ENCODE measurements at regions not wholly inside any gene's neighbourhood (a gene's known extent, or its start where the extent isn't known, plus 50 kb on each side); places are given as distances from the start of the nearest gene placed in this dataset.

DNA sequence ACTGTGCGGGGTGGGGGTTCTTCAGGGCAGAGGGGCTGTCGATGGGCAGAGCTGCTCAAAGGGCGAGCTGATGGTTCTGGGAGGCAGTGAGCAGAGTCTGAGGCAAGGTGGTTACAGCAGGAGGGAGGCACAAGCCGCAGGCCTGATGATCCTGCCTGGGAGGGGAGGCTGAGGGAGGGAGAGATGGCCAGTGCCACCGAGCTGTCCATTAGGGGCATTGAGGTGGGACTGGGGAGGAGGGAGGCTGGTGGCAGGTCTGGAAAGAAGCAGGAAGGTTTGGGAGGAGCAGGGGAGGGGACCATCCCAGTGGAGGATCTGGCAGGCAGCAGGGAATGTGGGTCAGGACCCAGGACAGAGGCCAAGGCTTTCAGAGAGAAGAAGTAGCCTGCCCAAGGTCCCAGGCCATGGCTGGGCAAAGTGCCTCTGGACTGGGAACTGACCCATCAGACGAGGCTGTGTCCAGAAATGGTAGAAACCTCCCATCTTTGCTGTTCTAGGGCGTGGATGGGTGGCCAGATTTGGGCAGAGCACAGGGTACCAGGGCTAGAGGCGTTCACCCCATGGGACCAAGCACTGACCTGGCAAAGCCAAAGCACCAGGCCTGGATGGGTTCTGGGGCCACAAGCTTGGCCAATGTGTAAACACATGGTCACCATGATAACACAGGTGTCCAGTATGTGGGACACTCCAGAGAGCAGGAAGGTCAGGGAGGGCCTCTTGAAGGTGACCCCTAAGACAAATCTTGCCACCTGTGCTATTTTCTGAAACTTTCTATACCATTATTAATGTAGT lies 55.5 kb downstream of the INHBB start (continued):
- TF ChIP-seq, protein P1, sequence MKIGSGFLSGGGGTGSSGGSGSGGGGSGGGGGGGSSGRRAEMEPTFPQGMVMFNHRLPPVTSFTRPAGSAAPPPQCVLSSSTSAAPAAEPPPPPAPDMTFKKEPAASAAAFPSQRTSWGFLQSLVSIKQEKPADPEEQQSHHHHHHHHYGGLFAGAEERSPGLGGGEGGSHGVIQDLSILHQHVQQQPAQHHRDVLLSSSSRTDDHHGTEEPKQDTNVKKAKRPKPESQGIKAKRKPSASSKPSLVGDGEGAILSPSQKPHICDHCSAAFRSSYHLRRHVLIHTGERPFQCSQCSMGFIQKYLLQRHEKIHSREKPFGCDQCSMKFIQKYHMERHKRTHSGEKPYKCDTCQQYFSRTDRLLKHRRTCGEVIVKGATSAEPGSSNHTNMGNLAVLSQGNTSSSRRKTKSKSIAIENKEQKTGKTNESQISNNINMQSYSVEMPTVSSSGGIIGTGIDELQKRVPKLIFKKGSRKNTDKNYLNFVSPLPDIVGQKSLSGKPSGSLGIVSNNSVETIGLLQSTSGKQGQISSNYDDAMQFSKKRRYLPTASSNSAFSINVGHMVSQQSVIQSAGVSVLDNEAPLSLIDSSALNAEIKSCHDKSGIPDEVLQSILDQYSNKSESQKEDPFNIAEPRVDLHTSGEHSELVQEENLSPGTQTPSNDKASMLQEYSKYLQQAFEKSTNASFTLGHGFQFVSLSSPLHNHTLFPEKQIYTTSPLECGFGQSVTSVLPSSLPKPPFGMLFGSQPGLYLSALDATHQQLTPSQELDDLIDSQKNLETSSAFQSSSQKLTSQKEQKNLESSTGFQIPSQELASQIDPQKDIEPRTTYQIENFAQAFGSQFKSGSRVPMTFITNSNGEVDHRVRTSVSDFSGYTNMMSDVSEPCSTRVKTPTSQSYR (CRISPR knock-in tag; IDR thresholded peaks at IDR 0.05; ENCODE audit: borderline replicate concordance) = no peak
- TF ChIP-seq KDM5B (CRISPR knock-in tag; IDR thresholded peaks at IDR 0.05; ENCODE audit: borderline replicate concordance) = no peak
- no peak for TF ChIP-seq ARNT2 (CRISPR knock-in tag; IDR thresholded peaks at IDR 0.05; ENCODE audit: low read depth)
- no peak for TF ChIP-seq ZNF451 (CRISPR knock-in tag; IDR thresholded peaks at IDR 0.05)
- no peak for TF ChIP-seq ZNF781 (CRISPR knock-in tag; IDR thresholded peaks at IDR 0.05; ENCODE audit: borderline replicate concordance, not compliant biosample characterization)
- 0 out of 2 replicates have a peak, but pooled peaks have one; percentile 48 for TF ChIP-seq ZNF225 (CRISPR knock-in tag; IDR thresholded peaks at IDR 0.05)
- TF ChIP-seq ATF7-NPFF (CRISPR knock-in tag; IDR thresholded peaks at IDR 0.05; ENCODE audit: low read depth) = no peak
- peak; percentile 80; the same call in 1 of the 2 replicates for TF ChIP-seq MIER2 (CRISPR knock-in tag; IDR thresholded peaks at IDR 0.05)
- TF ChIP-seq, protein P2, sequence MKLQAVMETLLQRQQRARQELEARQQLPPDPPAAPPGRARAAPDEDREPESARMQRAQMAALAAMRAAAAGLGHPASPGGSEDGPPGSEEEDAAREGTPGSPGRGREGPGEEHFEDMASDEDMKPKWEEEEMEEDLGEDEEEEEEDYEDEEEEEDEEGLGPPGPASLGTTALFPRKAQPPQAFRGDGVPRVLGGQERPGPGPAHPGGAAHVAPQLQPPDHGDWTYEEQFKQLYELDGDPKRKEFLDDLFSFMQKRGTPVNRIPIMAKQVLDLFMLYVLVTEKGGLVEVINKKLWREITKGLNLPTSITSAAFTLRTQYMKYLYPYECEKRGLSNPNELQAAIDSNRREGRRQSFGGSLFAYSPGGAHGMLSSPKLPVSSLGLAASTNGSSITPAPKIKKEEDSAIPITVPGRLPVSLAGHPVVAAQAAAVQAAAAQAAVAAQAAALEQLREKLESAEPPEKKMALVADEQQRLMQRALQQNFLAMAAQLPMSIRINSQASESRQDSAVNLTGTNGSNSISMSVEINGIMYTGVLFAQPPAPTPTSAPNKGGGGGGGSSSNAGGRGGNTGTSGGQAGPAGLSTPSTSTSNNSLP (IDR thresholded peaks at IDR 0.05; ENCODE audit: low read depth, low read length) = no peak
- TF ChIP-seq ZBTB3 (CRISPR knock-in tag; IDR thresholded peaks at IDR 0.05; ENCODE audit: borderline replicate concordance, low read depth) = no peak
- TF ChIP-seq, protein P3, sequence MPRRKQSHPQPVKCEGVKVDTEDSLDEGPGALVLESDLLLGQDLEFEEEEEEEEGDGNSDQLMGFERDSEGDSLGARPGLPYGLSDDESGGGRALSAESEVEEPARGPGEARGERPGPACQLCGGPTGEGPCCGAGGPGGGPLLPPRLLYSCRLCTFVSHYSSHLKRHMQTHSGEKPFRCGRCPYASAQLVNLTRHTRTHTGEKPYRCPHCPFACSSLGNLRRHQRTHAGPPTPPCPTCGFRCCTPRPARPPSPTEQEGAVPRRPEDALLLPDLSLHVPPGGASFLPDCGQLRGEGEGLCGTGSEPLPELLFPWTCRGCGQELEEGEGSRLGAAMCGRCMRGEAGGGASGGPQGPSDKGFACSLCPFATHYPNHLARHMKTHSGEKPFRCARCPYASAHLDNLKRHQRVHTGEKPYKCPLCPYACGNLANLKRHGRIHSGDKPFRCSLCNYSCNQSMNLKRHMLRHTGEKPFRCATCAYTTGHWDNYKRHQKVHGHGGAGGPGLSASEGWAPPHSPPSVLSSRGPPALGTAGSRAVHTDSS (CRISPR knock-in tag; conservative IDR thresholded peaks at IDR 0.05) = no peak
- TF ChIP-seq ZMYM2 (CRISPR knock-in tag; IDR thresholded peaks at IDR 0.05) = no peak
- TF ChIP-seq SRF (IDR thresholded peaks at IDR 0.05; ENCODE audit: low read depth, low read length) = no peak
- TF ChIP-seq EED (CRISPR knock-in tag; IDR thresholded peaks at IDR 0.05) = no peak
- no peak for TF ChIP-seq ZNF329 (CRISPR knock-in tag; IDR thresholded peaks at IDR 0.05; ENCODE audit: low read depth)
- no peak for TF ChIP-seq ZNF10 (CRISPR knock-in tag; IDR thresholded peaks at IDR 0.05; ENCODE audit: borderline replicate concordance, low read depth)
- TF ChIP-seq ZNF367 (CRISPR knock-in tag; IDR thresholded peaks at IDR 0.05; ENCODE audit: borderline replicate concordance) = no peak
- TF ChIP-seq KDM4B (CRISPR knock-in tag; IDR thresholded peaks at IDR 0.05) = no peak
- TF ChIP-seq SOX13 (IDR thresholded peaks at IDR 0.05) = no peak
- no peak for TF ChIP-seq SOX13 (CRISPR knock-in tag; conservative IDR thresholded peaks at IDR 0.05 in 1 of 2, IDR thresholded peaks at IDR 0.05 in 1 of 2)
- TF ChIP-seq, protein P4, sequence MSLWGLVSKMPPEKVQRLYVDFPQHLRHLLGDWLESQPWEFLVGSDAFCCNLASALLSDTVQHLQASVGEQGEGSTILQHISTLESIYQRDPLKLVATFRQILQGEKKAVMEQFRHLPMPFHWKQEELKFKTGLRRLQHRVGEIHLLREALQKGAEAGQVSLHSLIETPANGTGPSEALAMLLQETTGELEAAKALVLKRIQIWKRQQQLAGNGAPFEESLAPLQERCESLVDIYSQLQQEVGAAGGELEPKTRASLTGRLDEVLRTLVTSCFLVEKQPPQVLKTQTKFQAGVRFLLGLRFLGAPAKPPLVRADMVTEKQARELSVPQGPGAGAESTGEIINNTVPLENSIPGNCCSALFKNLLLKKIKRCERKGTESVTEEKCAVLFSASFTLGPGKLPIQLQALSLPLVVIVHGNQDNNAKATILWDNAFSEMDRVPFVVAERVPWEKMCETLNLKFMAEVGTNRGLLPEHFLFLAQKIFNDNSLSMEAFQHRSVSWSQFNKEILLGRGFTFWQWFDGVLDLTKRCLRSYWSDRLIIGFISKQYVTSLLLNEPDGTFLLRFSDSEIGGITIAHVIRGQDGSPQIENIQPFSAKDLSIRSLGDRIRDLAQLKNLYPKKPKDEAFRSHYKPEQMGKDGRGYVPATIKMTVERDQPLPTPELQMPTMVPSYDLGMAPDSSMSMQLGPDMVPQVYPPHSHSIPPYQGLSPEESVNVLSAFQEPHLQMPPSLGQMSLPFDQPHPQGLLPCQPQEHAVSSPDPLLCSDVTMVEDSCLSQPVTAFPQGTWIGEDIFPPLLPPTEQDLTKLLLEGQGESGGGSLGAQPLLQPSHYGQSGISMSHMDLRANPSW (CRISPR knock-in tag; IDR thresholded peaks at IDR 0.05; ENCODE audit: borderline replicate concordance) = no peak
